GM12875 (cell line): ENCODE measurements at regions not wholly inside any gene's neighbourhood (a gene's known extent, or its start where the extent isn't known, plus 50 kb on each side); places are given as distances from the start of the nearest gene placed in this dataset.

Experiments
- H3K4me3 ChIP-seq: one replicate; pipeline ENCODE4 v1.5.1; 2011; ENCODE audit warnings: low read depth, low read length, control low read depth
- CTCF ChIP-seq: IDR thresholded peaks from 2 replicates; pipeline ENCODE4 v1.5.1; 2011; ENCODE audit warnings: low read depth, mild to moderate bottlenecking, control low read depth, inconsistent platforms, low read length, moderate library complexity, borderline replicate concordance; ENCODE audit not compliant: insufficient read depth

- no peak overlapping the region for H3K4me3 ChIP-seq
- TF ChIP-seq CTCF, result no peak
Measured at GRCh38 chr2:180524499-180524898, 455.9 kb upstream of the UBE2E3 start.

GRCh38 chr2:180523621-180524340 is 456.6 kb upstream of the UBE2E3 start:
- no peak overlapping the region for H3K4me3 ChIP-seq

GRCh38 chr2:180520921-180521581 is 459.4 kb upstream of the UBE2E3 start:
- no peak overlapping the region for H3K4me3 ChIP-seq
- TF ChIP-seq CTCF, result no peak

More at GRCh38 chr2:180523621-180524340, 456.6 kb upstream of the UBE2E3 start:
- no peak for TF ChIP-seq CTCF

- no peak for TF ChIP-seq CTCF
Measured at GRCh38 chr2:180520206-180520605, 460.2 kb upstream of the UBE2E3 start.

GRCh38 chr2:180519276-180519675 is 461.1 kb upstream of the UBE2E3 start:
- H3K4me3 ChIP-seq, result no peak overlapping the region
- no peak for TF ChIP-seq CTCF

More at GRCh38 chr2:180520206-180520605, 460.2 kb upstream of the UBE2E3 start:
- H3K4me3 ChIP-seq, result no peak overlapping the region

- TF ChIP-seq CTCF, result no peak
Measured at GRCh38 chr2:180516232-180516631, 464.2 kb upstream of the UBE2E3 start.

GRCh38 chr2:180513389-180513788 is 467.0 kb upstream of the UBE2E3 start:
- no peak for TF ChIP-seq CTCF
- H3K4me3 ChIP-seq, result no peak overlapping the region

More at GRCh38 chr2:180516232-180516631, 464.2 kb upstream of the UBE2E3 start:
- no peak overlapping the region for H3K4me3 ChIP-seq
